Activated CD4-positive, alpha-beta T cell treated with anti-CD3 and anti-CD28 coated beads, Interleukin-2, amount 50 U/mL, for 48 hours (primary cell): ENCODE measurements at regions not wholly inside any gene's neighbourhood (a gene's known extent, or its start where the extent isn't known, plus 50 kb on each side); places are given as distances from the start of the nearest gene placed in this dataset.
"Not testable (repeated sequence)": the region's sequence is repeated elsewhere in the genome, so short reads cannot be mapped to it uniquely, and the experiment has no call there.

ENCODE experiments used
- DNase-seq, 2 experiments: peaks; one replicate each; pipeline ENCODE4 v3.0.0-alpha.2; 2020

DNA sequence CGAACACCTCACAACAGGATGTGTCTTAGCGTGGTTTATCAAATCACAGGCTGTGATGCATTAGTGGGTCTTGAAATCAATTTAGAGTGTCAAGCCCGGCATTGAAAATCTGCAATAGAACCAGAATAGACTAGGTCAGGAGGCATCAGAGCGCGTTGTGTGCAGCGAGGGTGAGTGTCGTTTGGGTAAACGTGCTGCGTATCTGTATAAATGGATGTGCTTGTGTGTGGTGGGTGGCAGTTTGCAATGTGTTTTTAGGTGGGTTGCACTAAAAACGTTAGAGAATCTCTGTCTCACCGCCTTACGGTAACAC, 121.0 kb upstream of the SULF2 start:
- no peak for DNase-seq

DNA sequence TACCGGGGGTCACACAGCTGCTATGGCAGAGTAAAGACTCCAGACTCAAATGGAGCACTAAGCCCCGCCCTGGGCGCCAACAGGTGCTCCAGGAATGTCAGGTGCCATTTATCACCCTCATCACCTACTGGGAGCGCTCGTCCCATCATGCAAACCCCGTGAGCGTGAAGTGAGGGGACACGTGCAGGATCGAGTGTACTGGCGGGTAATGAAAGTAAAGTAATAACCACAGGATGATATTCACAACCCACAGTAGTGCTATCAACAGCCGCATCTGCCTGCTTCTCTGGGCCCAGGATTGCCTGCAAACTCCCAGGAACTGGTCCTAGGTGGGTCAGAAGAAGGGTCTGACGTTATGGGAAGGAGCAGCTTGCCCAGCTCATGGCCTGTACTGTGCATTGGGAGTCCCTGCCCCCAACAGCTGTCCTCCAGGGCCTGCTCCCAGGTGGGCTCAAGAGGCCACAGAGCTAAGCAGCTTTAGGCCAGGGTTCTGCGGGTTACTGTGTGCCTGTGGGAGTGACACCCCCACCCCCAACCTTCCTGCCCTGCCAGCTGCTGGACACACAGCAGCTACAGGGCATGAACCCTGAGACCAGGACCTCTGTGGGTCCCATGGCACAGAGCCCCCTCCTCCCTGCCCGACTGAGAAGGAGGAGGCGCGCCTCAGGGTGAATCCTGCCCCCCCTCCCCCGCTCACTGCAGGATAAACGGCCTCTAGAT, 120.5 kb upstream of the SULF2 start:
- DNase-seq: no peak

DNA sequence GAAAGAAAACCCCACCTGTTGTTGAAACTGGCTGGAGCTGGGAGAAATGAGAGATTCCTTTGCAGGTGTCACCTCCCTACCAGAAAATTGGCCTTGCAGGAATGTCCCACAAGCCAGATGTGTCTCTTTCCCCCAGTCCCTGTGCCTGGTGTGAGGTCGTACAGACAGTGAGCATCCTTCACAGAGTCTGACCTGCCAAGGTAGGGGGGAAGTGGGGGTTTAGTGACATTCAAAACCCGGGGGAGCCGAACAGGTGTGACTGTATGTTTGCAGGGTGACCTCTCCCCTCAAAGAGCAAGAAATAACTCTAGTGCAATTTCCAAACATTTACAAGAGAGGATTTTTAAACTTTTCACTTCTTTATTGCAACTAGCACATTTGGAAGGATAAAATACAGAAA, 117.7 kb upstream of the SULF2 start:
- DNase-seq: not testable (repeated sequence)

DNA sequence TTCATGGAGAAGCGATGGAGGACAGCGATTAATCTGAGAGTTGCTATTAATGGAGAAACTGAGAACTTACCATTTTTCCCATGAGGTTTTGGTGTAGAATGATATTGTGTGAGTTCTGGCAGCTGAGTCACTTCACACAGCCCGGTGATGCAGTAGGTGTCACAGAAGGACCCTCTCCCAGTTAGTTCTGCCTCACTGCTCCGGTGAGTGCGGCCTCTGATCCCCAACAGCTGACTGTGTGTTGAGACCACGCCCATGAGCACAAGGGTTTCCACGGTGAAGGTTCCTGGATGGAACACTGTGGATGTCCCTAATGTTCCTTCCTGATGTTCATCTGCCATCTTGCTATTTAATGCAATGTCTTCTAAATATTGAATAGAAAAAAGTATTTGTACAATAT, 114.0 kb upstream of the SULF2 start:
- not testable (repeated sequence) for DNase-seq

DNA sequence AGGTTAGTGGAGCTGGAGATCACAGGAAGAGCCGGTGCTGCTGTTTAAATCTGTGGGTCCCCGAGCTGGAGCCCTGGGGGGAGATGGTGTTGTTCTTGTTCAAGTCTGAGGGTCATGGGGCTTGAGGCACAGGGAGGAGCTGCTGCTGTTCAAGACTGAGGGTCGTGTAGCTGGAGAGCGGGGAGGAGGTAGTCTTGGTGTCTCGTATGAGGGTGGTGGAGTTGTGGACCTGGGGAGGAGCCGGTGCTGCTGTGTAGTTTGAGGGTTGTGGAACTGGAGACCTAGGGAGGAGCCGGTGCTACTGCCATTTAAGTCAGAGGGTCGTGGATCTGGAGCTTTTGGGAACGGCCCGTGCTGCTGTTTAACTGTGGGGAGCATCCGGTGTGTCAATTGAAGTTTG, 112.2 kb upstream of the SULF2 start:
- DNase-seq: no peak

DNA sequence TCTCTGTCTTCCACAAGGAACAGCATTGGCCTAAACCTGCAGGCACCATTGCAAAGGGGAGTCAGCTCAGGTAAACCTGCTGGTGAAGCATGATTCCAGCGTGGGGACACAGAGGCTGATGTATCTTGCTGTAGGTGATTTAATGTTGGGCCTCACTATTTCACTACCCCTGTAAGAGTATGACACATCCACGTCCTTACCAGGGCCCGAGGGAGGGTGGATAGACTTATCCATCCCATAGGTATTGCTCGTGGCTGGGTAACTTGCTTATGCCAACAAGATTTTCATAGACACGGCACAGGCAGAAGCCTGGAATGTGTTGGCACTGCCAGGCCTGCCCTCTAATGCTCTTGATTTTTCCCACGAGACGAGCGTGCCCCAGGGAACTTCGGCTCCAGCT, 107.4 kb upstream of the SULF2 start:
- not testable (repeated sequence) for DNase-seq

DNA sequence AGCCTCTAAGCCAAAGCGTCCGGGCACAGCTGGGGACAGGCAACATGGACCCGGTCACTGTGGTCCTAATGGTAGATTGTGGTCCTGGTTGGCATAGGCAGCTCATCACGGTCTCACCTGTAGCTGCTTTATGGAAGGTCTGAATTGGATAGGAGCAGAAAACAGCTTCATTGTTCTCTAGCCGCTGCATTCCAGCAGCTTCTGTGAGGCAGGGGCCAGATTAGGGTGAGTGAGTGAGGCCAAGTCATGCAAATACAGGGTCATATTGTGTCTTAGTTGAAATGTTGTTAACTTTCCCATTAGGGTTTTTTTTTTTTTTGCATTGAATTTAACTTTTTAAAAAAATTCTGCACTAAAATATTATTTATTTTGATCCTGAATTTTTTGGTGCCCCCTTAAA, 105.4 kb upstream of the SULF2 start:
- DNase-seq: not testable (repeated sequence)

DNA sequence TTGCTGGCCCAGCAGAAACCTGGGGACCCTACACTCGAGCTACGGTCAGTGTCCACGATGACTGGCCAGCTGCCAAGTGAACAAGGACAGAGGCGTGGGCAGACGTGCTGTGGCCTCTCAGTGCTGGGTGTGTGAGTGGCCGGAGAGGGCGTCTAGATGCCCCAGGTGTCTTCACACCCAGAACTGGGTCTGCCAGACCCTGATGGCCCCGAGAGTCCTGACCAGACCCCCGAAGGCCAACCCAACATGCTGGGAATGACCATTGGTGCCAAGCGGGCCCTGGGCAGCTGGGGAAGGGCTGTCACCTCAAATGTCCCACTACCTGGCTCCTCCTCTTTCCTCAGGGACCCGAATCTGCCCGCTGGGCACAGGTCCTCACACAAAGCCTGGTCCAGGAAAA, 104.5 kb upstream of the SULF2 start:
- DNase-seq: not testable (repeated sequence)

DNA sequence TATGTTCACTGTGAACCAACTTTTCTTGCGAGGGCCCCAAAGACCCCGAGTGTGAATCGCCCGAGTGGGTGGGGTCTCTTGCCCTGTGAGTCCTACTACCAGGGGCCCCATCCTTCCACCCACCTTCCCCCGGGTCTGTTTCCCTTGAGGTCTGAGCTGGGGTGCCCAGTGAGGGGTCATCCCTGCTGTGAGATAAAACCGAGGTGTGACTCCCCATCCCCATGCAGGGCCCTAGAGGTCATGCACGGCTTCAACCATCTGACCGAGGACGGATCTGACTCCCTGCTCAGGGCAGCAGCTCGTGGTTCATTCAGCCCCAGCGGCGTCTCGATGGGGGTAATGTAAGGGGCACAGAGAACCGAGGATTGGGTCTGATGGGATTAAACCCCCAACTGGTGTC, 103.1 kb upstream of the SULF2 start:
- DNase-seq: no peak

DNA sequence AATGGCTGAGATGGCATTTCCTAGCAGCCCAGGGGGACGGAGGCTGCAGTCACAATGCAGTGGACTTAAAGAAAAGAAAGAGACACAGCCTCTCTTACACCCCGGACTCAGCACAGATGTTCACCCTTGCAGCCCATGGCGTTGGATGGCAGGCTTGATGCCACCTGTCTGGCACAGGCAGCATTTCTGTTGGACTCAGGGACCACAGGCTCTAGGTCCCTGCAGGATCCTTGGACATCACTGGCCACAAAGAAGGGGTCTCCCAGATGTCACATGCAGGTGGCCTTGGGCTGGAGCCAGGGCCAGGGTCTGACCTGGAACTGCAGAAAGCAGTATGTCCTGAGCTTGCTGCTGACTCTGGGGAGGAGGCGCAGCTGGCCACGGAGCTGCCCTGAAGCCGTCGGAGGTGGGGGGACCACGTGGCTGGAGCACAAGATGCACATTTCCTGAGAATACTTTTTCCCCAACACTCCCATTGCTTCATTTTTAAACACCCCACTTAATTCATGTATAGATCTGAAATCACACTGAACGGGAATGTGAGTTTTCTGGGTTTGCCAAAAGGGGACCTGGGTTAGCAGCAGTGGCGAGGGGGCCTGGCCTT, 102.3 kb upstream of the SULF2 start:
- DNase-seq: no peak

DNA sequence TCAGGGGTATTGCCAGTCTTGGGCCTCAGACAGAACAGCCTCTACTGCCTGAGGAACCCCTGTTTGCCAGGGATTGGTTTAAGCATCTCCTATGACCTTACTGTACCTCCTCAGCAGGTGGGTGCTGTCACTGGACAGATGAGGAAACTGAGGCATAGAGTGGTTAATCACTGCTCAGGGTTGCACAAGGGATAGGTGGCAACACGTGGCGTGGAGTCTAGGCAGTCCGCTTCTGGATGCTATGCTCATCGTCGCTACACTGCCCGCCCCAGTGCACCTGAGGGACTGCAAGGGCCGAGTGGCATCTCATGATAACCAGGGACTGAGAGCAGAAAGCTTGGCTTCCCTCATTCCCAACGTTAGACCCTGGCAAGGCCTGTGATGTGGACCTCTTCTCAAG, 101.8 kb upstream of the SULF2 start:
- DNase-seq: no peak

DNA sequence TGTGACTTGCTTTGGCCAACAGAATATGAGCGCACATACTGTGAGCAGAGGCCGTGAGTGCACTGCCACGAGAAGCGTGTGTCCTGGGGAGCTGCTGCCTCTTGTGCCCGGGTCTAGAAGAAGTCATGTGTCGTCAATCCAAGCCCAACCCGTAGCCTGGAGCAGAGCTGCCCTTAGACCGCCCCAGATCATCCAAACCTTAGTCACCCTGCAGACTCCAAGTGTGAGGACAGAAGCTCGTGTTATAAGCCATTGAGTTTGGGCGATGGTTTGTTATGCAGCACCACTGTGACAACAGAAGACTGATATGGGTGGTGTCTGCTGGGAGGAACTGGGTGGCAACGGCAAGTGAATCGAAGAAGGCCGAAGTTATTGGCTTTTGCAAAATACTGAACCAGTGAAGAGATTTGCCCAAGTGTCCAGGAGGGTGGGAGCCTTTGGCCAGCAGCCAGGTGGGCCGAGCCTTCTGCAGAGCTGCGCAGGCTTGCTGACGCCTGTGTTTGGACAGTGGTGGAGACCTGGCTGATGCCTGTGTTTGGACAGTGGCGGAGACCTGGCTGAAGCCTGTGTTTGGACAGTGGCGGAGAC, 101.3 kb upstream of the SULF2 start:
- no peak for DNase-seq

DNA sequence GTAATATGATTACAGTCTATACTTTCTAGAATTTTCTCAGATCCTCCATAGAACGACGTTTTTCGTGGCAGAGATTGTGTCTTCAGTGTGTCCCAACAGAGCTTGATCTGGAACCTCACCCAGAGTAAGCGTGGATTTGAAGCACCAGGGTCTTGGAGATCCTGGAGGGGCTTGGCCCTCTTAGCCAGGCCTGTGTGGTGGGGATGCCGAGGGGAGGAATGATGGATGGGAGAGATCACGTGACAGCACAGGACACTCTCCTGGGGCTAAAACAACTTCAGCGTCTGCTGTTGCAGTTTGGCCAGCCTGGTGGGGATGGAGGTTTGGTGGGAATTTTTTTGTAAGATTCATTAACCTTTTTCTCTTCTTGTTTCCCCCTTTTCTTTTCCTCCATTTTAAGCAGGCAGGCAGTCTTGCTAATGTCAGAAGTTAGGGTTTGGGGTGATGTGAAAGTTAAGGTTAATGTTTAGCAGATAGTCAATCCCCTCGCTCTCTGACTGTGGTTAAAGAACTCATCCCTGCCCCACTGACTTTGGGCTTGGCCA, 100.7 kb upstream of the SULF2 start:
- no peak for DNase-seq

DNA sequence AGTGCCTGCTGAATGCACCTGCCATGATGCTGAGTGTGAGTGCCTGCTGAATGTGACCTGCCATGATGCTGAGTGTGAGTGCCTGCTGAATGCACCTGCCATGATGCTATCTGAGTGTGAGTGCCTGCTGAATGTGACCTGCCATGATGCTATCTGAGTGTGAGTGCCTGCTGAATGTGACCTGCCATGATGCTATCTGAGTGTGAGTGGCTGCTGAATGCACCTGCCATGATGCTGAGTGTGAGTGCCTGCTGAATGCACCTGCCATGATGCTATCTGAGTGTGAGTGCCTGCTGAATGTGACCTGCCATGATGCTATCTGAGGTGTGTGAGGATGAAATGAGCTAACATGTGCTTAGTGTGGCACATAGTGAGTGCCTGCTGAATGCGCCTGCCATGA, 98.7 kb upstream of the SULF2 start:
- not testable (repeated sequence) for DNase-seq

DNA sequence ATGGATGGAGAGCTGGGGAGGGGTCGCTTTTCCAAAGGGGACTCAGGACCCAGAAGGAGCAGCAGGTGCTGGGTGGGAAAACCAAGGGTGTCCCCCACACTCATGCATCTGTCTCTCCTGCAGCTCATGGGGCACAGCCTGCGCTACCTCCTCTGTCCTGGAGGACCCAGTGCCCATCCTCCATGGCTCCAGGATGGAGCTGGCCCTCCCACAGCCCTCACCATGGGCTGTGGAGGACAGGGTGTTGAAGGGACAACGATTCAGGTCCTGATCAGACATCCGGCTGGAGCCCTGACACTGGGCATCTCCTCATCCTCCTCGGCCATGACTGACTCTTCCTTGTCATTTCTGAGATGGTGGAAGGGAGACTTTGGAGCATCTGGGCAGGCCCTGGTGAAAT, 97.9 kb upstream of the SULF2 start:
- no peak for DNase-seq

DNA sequence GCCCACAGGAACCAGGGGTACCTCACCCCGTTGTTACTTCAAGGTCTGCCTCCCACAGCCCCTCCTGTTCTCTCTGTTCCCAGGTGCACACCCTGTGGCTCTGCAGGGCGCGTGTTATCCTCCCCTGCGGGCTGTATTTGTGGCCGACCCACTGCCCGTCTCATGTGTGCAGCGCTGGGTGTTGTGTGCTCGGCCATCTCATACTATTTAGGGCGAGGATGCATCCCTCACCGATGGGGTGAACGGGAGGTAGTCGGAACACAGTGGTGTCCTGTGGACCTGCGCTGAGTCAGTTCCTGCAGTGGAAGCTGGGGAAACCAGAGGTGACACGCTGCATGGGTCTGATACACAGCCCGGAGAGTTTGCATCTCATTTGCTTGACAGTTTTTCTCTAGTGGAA, 94.5 kb upstream of the SULF2 start:
- no peak for DNase-seq

DNA sequence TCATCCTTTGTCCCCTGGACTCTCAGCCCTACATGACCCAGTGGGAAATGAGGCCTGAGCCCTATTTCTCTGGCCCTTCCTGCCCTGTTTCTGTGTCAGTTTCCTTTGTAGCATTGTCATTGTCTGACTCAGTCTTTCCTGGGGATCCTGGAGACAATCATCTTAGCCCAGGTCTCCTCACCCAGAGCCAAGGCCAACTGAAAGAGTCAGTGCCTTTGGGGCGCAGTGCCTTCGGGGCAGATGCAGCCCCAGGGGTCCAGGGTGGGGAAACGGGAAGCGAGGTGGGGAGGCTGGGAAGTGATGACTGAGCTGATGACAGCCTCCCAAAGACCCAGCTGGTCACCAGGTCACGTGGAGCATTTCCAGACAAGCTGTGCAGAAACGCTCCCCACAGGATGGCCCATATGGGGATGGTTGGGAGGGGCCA, 93.3 kb upstream of the SULF2 start:
- DNase-seq: no peak

DNA sequence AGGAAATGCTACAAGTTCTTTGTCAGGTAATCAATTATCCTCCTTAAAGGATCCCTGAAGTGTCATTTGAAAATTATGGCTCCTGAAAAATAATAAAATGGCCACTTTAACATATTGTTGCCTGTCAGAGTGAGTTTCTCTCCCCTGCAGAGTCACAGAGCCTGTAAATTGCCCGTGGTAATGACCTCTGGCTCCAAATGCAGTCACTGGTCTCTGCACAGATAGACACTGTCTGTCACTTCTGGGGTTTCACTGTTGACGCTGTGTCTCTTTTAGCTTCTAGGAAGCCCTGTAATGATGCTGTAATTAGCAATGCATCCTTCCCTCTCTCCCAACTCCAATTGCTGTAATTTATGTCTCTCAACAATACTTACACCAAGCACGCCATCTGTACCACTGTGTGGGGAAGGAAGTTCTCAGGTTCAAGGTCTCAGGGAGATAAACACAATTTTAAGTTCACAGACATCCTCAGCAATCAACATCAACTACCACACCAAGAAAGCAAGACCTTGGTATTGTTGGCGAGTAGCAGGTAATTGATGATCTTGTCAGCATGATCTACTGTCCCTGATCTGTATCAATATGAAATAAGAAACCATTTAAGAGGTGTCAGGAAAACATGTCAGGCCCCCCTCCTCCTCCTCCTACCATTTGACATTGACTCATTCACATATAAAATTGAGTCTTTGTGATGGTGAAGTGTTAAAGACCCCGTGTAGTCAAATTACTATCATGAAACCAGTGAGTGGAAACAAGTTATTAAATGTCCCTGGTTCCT, 91.2 kb upstream of the SULF2 start:
- no peak for DNase-seq

DNA sequence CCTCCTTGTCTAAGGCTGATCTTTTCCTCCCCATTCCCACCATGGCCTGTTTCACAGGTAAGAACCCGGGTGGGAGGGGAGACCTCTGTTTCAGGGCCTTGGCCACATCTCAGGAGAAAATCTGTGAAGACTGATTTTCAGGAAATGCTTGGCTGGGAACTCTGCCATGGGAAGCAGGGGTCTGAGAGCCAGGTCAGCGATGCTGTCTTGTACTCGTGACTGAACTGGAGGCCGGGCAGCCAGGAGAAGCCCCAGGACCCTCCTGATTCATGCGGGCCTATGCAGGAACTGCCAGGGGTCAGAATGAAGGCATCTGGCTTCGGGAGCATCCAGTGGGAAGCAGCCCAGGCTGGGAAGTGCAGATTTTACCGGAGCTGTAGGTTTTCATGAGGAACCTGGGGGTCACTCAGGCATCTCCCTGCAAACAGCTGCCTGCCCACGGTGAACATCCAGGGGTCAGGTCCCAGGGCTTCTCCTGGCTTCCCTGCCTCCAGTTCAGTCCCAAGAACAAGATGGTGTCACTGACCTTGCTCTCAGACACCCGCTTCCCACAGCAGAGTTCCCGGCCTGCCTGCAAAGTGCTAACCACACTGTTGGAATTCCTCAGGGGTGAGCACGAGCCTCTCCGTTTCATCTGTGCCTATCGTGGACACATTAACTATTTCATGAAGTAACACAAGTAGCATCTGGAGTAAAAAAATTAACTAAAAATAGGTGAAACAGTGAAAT, 90.2 kb upstream of the SULF2 start:
- DNase-seq: no peak

DNA sequence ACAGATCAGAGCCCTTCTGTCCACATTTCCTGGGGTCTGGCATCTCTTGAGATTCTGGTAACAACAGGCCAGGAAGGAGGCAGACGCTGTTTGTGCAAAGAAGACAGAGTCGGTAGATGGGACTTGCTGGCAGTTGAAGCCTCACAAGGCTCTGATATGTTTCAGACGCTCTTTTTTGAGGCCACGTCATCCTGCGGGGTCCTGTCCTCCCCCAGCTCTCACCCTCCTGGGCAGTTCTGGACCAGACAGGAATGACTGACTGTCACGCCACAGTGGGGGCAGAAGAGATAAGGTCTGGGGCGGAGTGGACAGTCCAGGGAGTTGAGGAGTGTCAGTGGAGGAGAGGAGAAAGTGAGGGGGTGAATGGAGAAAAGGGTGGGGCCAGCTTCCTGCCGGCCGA, 87.1 kb upstream of the SULF2 start:
- no peak for DNase-seq

DNA sequence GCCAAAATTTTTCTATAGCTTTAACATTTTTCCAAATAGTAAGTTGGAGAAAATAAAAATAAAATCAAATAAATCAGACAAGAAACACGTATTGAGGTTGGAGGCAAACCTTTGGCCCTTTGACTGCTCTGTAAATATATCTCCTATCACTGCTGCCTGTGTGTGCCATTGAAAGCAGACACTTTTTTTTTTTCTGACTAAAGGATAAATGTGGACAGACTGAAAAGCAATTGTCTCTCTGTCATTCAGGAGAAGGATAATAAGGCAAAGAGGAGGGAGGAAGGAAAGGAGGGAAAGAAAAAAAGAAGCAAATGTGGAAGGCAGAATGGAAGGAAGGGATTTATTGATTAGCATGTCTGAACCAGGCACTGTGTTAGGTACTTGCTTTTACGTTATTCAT, 85.2 kb upstream of the SULF2 start:
- DNase-seq: no peak

DNA sequence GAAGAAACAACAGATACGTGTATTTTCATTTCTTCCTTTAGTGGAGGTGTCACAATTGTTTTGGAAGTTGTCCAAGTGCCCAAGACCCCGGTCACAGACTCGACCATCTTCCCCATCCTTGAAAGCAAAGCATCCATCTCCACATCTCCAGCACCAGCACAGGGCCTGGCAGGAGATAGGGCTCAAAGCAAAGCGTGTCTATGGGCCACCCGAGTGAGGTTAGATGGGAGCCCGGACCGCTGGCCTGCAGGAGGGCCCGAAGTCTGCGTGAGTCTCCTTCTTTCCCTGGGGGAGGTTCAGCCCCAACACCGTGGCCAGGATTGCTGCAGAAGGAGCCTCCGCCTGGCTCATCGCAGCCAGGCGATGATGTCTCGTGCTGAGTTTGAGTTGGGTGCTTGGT, 83.5 kb upstream of the SULF2 start:
- DNase-seq: no peak

DNA sequence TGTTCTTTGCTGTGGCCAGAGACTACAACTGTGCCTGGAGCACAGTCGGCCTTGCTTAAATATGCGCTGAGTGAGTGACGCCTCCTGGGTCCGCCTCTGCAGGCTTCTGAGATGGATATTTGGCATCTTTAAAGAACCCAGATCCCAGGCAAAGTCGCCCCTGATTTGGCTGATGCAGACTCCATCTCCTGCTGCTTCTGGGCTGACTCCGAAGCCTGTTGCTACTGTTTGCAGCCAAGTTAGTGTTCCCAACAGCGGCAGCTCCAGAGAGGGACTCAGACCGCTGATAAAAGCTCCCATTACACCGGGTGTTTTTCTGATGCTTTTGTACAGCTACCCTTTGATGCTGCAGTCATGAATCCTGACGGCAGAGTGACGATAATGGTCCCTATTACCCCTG, 83.0 kb upstream of the SULF2 start:
- DNase-seq: no peak
